HUES6 (cell line): ENCODE measurements at regions not wholly inside any gene's neighbourhood (a gene's known extent, or its start where the extent isn't known, plus 50 kb on each side); places are given as distances from the start of the nearest gene placed in this dataset.
"Not testable (repeated sequence)": the region's sequence is repeated elsewhere in the genome, so short reads cannot be mapped to it uniquely, and the experiment has no call there.

ENCODE experiments used
- H3K27ac ChIP-seq: 2 replicates; pipeline ENCODE4 v1.7.0; 2013; ENCODE audit warnings: low read depth, mild to moderate bottlenecking, low read length, inconsistent platforms
- H3K27me3 ChIP-seq: 2 replicates; pipeline ENCODE4 v1.6.1; 2013; ENCODE audit warnings: low read length; ENCODE audit not compliant: control insufficient read depth, insufficient read depth
- H3K36me3 ChIP-seq: 2 replicates; pipeline ENCODE4 v1.6.1; 2013; ENCODE audit warnings: low read length; ENCODE audit not compliant: control insufficient read depth, insufficient read depth
- H3K4me1 ChIP-seq: 2 replicates; pipeline ENCODE4 v1.6.1; 2013; ENCODE audit warnings: low read length; ENCODE audit not compliant: control insufficient read depth, insufficient read depth
- H3K4me3 ChIP-seq: 2 replicates; pipeline ENCODE4 v1.5.1; 2013; ENCODE audit warnings: low read depth, low read length
- H3K9ac ChIP-seq: one replicate; pipeline ENCODE4 v1.6.1; 2013; ENCODE audit warnings: mild to moderate bottlenecking, low read length
- H3K9me3 ChIP-seq: 2 replicates; pipeline ENCODE4 v1.6.1; 2013; ENCODE audit warnings: low read depth, low read length; ENCODE audit not compliant: control insufficient read depth, insufficient read depth

DNA sequence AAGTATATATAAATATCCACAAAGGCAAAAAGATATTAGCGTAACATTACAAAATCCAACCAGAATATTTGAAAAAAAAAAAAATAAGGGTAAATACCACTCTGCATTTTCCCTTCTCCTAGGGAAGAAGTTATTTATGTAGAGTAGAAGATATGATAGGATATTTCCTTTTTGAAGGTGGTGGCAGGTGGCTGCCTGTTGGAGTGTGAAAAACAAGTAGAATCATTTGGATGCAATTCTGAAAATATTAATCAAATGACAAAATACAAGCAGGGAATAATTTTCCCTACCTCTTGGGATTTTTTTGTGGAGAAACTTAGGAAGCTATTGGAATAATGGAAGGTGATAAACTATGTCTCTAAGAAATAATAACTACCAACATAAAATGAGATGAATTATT lies 62.5 kb upstream of the OGFRL1 start:
- Histone ChIP-seq H3K27me3 (no peaks in the 10 kb centered on the region), H3K9me3 (no peaks in the 10 kb centered on the region), H3K9ac (no peak overlapping the region), H3K4me1 (no peaks in the 10 kb centered on the region), H3K4me3 (no peak overlapping the region), H3K36me3 (no peaks in the 10 kb centered on the region), H3K27ac (no peak overlapping the region)

DNA sequence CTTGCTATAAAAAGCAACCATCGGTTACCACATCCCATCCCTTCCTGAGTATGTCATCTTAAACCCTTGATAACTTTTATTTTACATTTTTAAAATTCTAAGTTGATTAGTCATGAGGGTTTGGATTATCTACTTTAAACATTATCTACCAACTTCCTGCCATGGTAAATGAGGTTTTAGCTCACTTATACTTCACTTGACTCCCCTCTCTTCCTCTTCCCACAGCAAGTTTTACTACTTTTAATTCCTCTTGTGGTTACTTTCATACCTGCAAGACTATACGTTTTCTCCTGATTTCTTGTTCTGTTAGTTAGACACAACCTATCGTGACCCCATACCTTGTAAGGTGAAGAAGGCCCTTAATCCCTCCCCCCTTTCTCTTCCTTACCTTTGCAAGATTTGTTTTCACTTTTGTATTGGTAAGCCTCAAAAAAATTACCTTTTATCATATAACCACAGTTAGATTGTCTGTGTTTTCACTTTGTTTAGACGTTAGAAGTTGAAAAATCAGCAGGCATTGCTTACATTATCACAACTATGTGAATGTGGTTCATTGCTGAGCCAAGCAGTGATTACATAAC lies 60.1 kb upstream of the OGFRL1 start:
- H3K4me1 ChIP-seq = no peaks in the 10 kb centered on the region
- no peaks in the 10 kb centered on the region for H3K9me3 ChIP-seq
- no peak overlapping the region for H3K9ac ChIP-seq
- H3K36me3 ChIP-seq = no peaks in the 10 kb centered on the region
- no peaks in the 10 kb centered on the region for H3K27me3 ChIP-seq
- H3K4me3 ChIP-seq = no peak overlapping the region
- no peak overlapping the region for H3K27ac ChIP-seq

DNA sequence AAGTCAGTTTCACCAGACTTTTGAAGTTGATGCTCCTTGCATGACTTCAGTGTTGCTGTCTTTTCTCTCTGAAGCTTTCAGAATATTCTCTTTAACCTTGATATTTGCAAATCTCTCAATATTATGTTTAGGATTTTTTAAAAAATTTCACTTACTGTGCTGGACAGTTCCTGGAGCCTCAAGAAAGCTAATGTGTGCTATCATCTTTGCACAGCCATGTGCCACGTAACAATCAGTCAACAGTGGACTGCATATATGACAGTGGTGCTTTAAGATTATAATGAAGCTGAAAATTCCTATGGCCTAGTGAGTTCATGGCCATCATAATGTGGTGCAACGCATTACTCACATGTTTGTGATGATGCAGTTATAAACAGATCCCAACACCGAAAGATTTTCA lies 59.1 kb upstream of the OGFRL1 start:
- no peaks in the 10 kb centered on the region for H3K4me1 ChIP-seq
- no peak overlapping the region for H3K27ac ChIP-seq
- no peaks in the 10 kb centered on the region for H3K36me3 ChIP-seq
- no peaks in the 10 kb centered on the region for H3K9me3 ChIP-seq
- H3K27me3 ChIP-seq = no peaks in the 10 kb centered on the region
- no peak overlapping the region for H3K4me3 ChIP-seq
- no peak overlapping the region for H3K9ac ChIP-seq

DNA sequence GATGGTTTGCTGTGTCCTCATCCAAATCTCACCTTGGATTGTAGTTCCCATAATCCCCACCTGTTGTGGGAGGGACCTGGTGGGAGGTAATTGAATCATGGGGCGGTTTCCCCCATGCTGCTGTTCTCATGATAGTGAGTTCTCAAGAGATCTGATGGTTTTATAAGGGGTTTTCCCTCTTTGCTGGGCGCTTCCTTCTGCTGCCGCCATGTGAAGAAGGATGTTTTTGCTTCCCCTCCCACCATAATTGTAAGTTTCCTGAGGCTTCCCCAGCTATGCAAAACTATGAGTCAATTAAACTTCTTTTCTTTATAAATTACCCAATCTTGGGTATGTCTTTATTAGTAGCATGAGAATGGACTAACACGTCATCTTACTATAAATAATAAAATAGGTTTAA lies 55.7 kb upstream of the OGFRL1 start:
- H3K27ac ChIP-seq, H3K9me3 ChIP-seq, H3K9ac ChIP-seq, H3K4me1 ChIP-seq, H3K36me3 ChIP-seq, H3K4me3 ChIP-seq, H3K27me3 ChIP-seq: not testable (repeated sequence)

DNA sequence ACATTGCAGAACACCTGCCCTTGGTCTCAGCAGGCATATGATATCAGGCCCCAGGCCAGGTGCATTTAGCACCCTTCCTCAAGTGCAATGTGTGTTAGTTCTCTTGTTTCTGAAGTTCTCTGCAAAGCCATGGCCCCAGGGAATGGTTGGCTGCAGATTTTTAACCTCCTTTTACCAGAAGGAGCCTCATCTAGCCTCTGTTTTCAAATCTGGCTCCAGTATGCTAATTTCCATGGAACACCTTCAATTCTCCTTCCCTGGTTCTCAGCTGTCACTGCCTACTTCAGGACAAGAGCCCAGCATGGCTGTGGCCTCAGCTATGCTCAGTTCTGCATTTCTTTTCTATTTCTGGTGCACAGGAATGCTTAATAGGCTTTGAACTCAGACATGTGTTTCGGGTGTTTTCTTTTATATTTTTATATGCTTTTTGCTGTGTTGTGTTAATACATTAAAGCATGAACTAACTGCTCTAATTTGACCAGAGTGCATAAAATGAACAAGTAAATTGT lies 51.6 kb upstream of the OGFRL1 start:
- peaks cover 8% of the 10 kb centered on the region; the same call in 1 of the 2 replicates for H3K9me3 ChIP-seq
- H3K9ac ChIP-seq = no peak overlapping the region
- no peak overlapping the region for H3K27ac ChIP-seq
- H3K27me3 ChIP-seq = no peaks in the 10 kb centered on the region
- no peaks in the 10 kb centered on the region for H3K36me3 ChIP-seq
- peaks cover 4% of the 10 kb centered on the region for H3K4me1 ChIP-seq
- H3K4me3 ChIP-seq = no peak overlapping the region

DNA sequence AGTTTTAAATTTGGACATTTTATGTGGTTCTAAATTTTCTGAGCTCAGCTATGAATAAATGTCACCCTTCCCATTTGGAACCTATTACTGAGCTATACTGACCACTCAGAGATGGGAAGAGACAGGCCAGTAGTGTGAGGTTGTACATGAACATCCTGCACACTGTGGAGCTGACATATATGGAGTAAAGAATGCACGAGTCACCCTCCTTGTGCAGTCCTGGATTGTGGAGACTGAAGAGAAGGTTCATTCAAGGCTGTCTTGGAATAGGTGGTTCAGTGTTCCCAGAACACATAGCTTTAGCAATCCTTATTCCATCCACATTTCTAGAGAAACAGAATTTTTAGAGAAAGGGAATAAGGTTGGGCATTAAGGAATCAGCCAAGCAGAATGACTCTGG lies 50.3 kb upstream of the OGFRL1 start:
- Histone ChIP-seq H3K9me3 (peaks cover 8% of the 10 kb centered on the region; the same call in 1 of the 2 replicates), H3K9ac (no peak overlapping the region), H3K27me3 (no peaks in the 10 kb centered on the region), H3K4me1 (peaks cover 4% of the 10 kb centered on the region), H3K36me3 (no peaks in the 10 kb centered on the region), H3K4me3 (no peak overlapping the region), H3K27ac (no peak overlapping the region)
